ENCODE measurements at regions not wholly inside any gene's neighbourhood (a gene's known extent, or its start where the extent isn't known, plus 50 kb on each side); places are given as distances from the start of the nearest gene placed in this dataset.

DNA sequence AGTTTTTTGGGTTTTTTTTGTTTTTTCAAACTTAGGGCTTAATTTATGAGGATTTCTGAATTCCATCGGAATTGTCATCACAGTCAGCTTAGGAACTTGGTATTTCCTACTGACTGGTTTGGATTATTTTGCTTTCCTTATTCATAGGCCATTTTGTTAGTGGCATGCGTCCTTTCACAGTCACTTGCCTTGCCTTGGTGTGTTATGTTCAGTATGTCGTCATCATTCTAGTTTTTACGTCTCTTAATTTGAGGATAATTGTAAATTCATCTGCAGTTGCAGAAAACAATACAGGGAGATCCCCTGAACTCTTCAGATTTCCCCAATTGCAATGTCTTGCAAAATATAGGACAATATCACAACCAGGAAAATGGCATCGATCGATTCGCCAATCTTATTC, 485.3 kb downstream of the CBLN2 start:
- no peak for DNase-seq

DNA sequence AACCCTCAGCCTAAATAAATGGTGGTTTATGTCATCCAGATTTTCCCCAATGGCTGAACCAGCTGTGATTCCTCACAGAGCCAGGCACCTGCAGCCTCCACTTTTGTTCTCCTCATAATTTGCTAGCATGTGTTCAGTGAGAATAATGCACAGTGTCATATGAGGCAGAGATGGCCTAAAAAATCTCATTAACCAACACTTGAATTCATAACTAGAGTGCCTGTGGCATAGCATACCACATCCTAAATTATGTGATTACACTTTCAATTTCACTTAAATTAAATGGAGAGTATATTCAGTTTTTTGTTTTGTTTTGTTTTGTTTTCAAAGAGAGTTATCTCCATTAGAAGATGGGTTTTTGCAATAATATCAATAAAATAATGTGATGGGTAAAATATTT, 488.0 kb downstream of the CBLN2 start:
- DNase-seq, result peak; percentile 49

DNA sequence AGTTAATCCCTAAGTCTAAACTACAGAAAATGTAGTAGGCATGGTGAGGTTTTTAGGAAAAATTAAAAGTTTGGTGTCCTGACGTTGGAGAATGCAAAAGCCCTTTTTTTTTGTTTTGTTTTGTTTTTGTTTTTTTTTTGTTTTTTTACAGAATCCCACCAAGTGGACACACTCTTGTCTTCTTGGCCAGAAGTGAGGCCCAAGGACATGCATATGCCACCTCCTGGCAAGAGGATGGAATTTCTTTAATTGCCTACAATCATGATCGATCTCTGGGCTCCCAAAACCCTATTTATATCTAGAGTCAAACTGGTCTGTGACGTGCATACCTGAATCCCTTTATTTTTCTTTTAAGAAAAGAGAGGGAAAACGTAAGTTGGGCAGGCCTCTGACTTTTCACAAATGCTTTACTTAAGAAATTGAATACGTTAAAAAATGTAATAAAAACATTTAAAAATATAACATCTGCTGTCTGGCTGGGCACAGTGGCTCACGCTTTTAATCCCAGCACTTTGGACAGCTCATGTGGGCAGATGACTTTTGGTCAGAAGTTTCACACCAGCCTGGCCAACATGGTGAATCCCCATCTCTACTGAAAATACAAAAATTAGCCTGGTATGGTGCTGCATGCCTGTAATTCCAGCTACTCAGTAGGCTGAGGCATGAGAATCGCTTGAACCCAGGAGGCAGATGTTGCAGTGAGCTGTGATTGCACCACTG, 502.7 kb downstream of the CBLN2 start:
- no peak for DNase-seq

DNA sequence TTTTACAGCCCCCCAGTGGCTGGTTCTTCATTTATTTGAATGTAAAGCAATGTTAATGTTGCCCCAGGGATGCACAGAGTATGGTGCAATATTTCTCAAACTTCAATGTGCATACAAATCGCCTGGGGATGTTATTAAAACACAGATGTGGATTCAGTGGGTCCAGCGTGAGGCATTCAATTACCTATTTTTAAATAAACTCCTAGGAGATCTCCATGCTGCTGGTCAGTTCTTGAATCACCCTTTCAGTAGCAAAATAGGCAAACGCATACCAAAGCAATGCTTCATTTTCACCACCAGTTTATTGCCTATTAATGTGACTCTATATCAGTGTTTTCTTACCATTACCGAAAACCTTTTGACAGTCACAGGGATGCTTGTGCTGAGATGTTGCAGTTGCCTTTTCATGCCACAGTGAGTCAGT, 530.7 kb downstream of the CBLN2 start:
- no peak for DNase-seq

DNA sequence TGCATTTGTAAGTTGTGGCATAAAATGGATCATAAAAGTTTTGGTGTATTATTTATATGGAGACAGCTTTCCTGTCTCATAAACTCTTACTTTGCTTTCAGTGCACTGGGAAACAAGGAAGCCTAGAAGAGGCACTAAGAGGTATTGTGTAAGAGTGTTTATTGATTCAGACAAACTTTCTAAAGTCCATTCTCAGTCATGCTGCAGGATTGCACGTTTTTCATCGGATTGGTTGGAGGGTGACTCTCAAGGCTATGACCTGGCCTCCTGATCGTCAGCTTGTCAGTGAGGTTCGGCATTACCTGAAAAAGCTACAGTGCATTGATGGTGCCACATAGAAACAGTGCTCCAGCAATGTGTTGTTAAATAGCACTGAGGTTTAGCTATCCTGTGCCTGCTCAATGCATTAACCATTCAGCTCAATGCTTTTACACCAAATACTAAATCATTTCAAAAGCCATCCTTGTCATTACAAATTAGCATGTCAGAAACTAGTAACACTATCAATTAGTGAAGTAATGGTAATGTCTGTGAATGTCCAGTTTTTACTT, 545.5 kb downstream of the CBLN2 start:
- DNase-seq, result no peak

DNA sequence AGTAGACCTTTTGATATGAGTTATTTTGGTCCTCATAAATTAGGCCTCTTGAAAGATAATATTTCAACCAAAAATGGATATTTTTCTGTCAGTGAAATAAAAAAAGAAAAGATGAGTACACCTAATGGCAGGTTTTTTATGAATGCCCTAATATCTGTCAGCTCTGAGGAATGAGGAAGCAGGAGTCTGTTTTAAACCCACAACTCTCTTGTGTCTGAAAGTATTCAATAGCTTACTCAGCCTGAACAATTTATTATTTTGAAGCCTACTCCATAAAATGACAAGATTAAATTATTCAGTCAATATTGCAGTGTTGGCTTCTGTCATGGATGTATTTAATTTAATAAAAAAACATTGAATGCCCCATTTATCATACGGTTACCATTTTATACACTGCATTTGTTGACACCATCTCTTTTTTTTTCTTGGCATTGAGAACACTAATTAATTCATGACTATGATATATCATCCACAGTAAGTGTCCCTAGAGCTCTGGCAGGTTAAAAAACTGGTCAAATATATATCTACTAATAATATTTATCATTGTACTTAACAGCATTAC, 548.2 kb downstream of the CBLN2 start:
- no peak for DNase-seq

DNA sequence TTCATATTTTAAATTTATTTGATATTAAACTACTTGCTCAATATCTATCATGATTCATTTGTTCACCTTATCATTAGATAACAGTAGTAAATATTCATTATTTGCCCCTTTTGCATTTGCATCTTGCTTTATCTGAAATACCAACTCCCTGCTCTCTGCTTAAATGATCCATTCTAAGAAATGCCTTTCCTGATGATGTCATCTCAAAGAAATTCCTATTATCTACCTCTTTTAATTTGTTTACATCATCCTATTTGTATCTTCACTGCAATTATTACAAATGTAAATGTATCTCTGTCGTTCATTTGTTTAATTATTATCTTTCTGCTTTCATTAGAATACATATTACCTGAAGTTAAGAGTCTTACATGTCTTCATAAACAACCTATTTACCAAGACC, 549.9 kb downstream of the CBLN2 start:
- no peak for DNase-seq

DNA sequence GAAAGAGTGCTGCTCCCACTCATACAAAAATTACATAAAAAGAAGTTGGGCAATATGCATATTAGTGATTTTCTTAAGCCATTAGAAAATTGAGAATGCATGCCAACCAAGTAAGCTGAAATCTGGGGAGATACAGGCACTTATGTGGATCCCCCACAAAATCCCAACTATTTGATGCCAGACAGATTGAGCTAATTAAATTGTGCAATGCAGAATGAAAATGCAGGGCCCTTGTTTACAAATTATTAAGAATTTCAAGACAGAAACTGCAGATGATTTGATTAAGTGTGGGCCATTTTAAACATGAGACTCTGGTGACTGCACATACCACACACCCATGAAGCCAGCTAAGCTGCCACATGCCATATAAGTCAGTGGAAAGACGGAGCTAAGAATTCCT, 554.5 kb downstream of the CBLN2 start:
- DNase-seq, result no peak

DNA sequence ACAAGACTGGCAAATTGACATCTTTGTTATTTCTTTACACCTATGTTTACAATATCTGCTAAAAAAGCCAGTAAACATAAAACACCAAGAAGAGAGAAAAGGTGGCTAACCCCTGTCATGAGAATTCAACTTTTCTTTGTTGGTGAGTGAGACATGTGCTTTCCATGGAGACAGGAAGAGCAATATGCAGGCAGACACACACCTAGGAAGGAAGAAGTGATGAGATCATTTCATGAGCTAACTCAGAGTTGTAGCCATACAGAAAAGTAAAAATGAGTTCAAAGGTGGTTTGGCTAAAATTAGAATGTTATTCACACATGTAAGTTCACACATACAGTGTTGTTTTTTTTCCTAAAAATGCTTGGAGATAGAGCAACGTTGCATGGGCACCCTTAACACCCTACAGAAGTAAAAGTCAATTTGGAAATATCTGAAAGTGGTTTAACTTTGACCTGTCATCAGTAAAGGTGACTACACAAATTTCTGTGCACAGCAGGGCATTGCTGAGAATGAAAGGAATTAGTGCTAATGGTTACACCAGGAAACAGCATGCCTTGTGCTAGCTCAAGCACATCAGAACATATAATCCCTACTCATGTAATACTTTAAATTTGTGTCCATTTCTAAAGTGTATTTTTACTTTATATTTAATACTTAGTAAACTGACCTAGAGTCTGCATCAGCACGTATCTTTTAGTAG, 557.6 kb downstream of the CBLN2 start:
- no peak for DNase-seq

DNA sequence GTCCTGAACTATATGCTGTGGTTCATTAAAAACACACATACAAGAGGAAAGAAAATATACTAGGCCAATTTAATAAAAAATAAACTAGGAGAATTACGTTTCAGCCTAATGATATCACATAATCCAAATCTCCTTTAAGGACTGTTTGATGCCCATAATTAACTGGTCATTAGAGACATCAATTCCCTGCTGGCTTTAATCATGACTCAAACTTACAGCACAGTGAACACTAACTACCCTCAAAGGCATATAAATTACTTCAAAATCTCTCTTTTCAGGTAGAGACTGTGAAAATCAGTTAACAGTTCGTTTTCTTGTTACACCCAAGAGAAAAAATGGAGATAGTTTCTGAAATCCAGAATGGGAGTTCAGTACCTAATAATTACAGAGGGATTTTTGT, 567.4 kb downstream of the CBLN2 start:
- no peak for DNase-seq

DNA sequence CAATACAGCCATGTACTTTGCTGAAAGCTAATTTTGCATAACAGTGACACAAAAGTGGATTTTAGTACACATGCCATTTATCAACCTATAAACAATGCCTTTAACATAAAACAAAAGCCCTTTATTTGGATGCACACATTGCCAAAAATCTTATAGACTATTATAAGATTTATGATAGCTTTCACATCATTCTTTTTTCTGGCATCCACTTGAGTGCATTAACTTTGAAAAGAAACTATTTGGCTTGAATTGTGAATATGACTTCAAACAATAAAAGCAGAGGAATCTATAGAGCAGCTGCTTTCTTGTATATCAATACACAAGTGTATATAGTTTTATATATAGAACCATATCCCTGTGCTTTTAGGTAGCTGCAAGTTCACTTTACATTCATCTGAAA, 577.4 kb downstream of the CBLN2 start:
- DNase-seq, result no peak

DNA sequence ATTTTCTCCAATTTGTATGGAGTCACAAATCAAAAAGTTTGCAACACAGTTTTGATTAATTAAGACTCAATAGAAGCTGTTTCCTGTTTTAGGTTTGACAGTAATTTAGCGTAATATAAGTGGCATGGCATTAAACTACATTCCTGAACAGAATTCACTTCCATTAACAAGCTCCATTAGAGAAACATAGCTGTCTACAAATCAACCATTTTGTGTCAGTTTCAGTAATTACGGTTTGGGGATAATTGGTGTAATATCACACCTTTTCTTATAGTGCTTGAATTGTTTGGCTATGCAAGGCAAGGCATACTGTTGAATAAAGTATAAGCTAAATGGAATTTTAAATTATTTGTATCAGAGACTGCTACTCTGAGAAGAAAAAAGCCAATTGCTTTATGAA, 585.5 kb downstream of the CBLN2 start:
- DNase-seq, result no peak

DNA sequence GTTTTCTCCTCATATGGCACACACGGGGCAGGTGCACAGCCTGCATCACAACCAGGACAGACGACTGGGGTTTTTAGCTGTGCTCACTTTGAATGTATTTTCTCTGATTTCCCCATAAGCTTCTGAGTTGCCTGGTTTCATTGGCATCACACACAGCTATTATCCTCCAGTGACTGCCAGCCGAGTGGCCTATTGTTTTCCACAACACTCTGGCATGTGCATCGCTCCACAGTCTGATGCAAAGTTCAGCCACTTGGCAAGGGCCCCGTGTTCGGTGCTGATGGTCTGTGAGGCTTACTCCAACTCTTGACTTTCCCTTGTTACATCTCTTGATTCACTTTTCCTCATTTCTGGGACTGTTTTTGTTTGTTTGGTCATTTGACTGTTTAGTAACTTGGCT, 593.1 kb downstream of the CBLN2 start:
- no peak for DNase-seq

DNA sequence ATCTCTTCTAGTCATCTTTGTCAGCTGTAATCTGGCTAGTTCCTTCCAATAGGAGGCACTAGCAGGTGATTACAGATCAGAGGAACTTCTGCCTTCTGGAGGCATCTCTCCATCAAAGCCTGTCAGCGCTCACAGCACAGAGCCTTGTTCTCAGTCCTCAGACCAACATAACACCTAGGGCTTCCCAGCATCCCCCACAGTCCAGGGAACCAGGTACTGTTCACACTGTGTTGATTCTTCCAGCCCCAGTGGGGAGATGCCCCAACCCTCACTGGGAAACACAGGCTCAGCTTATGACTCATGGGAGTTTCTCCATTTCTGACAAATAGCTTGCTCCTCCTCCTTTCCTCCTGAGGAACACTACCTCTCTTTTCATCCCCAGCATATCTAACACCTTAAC, 601.7 kb downstream of the CBLN2 start:
- DNase-seq, result no peak

DNA sequence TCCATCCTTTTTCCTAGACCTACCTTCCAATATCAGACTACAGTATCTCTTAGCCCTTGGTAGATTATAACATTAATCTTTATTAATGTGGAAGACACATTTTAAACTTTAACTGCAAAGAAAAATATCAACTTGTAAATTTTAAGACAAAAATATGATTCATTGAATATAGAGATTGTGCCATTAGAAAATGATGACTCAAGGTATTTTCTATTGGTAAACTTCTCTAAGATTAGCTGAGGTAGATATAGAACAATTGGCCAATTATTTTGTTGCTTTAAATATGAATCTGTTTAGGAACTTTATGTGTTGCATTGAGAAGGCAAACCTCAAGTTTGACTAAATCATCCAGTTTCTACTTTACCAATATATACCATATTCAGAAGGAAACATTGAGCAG, 604.7 kb downstream of the CBLN2 start:
- no peak for DNase-seq

DNA sequence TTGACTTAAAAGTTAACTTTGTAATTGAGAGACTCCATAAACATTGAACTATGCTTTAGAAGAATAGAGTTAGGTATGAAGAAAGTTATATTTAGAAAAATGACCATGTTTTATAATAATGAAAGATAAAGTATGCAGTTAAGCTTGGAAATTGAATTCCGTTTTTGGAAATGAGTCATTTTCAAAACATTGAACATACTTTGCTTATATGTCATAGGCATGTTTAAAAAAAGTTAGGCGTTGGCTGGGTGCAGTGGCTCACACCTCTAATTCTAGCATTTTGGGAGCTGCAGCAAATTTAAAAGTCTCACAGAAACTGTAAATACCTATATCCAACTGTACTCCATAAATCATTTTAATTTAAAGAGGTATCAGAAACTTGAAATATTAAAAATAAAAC, 607.4 kb downstream of the CBLN2 start:
- DNase-seq, result no peak

DNA sequence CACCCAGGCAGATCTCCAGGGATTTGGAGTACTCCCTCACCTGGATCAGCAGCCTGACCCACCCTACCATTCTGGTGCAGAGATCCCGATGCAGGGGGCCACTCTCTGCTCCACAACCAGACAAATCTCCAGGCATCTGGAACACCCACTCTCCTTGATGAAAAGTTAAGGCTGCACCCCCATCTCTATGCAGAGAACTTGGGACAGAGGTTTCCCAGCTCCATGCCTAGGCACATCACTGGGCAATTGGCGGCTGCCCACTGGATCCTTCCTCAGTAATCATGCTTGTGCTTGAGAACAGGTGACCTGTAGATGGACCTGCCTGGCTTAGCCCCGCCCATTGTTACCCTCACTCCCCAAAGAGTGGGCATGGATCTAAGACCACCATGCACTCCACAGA, 624.9 kb downstream of the CBLN2 start:
- no peak for DNase-seq

DNA sequence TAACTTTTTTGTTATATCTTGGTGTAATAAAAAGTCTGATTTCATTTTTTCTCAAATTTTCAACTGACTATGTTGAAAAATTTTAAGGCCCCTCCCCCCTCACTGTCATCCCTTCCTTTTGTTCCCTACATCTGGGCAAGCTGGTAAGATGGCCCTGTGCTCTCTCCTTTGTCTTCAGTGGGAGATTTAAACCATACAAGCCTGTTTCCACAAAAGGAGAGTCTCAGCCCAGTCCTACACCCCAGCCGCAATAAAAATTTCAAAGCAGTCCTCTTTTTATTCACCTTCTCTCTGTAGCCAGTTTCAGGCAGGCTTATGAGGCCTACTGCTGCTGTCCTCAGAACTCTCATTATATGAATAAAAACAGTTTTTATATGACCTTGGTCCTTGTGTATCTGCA, 630.5 kb downstream of the CBLN2 start:
- DNase-seq, result no peak

DNA sequence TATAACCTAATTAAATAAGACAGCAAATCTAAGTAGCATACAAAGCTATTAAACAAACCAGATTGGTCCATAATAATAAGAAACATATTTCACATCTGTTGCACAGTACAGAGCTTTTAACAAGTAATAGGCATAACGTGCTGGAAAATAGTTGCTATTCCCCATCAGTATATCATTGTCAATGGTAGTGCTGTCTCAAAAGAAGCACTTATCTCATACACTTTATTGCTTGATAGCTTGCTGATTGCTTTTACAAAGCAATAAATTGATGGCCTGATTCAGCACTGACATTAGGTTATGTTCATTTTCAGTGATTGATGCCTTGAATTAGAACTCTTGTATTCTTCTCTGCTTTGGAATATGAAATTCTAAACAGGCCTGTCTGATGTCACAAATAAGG, 641.7 kb downstream of the CBLN2 start:
- DNase-seq, result no peak

DNA sequence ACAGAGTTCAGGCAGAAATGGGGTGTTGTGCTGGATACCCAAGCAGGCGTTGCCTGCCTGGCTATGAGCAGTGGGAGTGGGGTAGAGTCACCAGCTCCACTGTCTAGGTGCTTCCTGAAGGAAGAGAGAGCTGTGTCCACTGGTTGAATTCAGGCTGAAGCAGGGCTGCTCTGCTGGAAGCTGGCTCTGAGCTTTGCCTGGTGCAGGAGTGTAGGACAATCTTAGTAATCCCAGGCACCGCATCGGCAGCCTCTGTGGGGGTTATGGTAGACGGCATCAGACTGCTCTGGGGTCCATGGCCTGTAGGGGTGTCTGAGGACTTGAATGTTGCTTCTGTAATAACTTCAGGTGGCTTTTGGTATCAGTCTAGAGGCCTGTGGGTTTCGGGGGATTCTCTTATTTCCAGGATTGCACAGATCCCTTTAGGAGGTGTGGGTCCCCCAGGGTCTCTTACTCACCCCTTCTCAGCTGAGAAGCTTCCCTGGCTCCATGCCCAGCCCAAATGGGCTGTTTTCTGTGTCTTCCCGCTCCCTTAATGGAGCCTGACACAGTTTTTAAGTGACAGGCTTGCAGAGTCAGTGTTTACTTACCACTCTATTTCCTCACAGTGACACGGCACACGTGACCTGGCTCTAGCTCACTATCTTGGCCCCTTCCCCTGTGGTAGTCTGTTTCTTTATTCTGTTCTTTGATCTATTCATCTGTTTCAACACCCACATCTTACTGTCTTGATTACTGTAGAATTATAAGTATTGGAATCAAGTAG, 644.3 kb downstream of the CBLN2 start:
- peak; percentile 30 for DNase-seq

DNA sequence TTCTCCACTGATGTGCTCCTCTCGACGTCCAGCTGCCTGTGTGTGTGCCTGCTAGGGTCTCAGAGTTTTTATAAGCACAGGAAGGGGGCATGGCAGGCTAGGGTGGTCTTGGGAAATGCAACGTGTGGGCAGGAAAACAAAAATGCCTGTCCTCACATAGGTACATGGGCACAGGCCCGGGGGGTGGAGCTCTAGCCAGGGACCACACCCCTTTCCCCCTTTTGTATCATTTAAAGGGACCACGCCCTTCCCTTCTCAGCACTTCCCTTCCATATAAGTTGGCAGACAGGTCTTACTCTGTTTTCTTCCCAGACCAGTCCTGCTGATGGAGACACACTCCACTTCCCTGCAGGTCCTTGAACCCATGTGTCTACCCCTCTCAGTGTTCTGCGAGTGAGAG, 645.0 kb downstream of the CBLN2 start:
- DNase-seq, result no peak

DNA sequence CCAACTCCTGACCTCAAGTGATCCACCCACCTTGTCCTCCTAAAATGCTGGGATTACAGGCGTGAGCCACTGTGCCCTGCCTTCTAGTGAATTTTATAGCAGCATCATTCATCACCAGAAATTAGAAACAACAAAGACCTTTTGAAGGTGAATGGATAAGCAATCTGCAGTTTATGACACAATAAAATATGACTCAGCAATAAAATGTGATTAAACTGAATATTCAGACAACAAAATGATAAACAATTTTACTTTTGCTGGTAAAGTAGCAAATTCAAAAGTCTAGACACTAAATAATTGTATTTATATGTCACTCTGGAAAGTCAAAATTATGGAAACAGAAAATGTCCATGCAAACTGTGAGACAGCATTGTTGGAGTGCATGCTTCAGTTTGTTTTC, 656.6 kb downstream of the CBLN2 start:
- DNase-seq, result no peak

DNA sequence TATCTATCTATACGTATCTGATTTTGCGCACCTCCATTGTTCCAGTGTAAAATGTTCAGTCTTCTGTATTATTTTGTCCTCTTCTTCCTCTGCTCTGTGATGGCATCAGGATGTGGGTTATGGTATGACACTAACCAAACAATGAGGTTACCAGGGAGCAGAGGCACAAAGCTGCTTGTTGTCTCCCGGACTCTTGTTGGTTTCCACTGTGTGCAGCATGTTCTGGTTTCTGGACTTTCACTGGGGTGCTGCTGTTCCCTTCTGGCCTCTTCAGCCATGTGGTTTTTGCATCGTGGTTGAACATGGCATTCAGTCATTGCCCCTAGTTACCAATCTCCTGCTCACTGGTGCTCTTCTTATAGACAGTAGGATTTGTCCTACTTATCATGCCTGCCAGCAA, 665.9 kb downstream of the CBLN2 start:
- no peak for DNase-seq

DNA sequence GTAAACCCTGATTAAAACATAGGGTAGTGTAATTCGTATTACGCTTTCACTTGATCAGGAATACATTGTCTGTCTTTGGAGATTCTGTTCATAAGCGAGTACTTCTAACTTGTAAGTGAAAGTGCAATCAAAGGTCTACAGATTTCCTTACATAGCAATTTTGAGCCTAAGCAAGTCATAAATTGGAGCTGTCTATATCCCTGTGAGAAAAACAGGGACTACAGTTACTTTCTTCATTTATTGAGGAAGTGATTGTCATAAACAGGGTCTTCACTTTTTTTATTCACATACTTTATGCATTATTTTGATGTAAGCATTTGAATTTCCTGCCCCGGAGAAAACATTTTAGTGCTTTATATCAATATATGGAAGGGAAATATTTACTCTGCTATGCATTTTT, 670.4 kb downstream of the CBLN2 start:
- no peak for DNase-seq

Measured in NCI-H2107 (cell line).